Brain pericyte (primary cell): ENCODE measurements at regions not wholly inside any gene's neighbourhood (a gene's known extent, or its start where the extent isn't known, plus 50 kb on each side); places are given as distances from the start of the nearest gene placed in this dataset.
A peak's percentile ranks its signal among the peaks of the same experiment; 100 is the strongest.

Experiments
- DNase-seq: peaks from one replicate; pipeline ENCODE4 v3.0.0-alpha.2; 2012; ENCODE audit warnings: low read depth, low spot score

- DNase-seq = peak; percentile 67
These were observed 134.1 kb downstream of the NUDT12 start for GRCh38 chr5:103428411-103428871.

GRCh38 chr5:103427326-103427725 is 135.3 kb downstream of the NUDT12 start:
- no peak for DNase-seq

GRCh38 chr5:103425686-103426454 is 136.7 kb downstream of the NUDT12 start:
- DNase-seq = no peak

- no peak for DNase-seq
These were observed 138.0 kb downstream of the NUDT12 start for GRCh38 chr5:103424453-103425205.

DNA sequence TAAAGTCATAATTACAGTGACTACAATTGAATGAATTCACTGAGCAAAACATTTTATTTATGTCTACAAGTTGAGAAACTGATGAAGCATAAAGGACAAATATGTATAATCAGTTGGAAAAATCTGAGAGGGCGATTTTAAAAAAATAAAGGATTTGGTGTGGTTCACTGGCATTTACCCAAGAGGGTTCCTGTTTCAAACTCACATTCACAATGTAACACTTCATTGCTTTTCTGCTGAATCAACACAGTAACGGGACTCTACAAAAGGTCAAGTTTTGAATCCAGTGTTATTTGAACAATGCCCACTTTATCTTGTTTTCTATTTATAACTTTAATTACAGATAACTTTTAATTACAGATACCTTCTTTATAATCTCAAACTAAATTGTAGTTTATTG is 138.6 kb downstream of the NUDT12 start:
- no peak for DNase-seq

- DNase-seq = no peak
These were observed 139.8 kb downstream of the NUDT12 start for GRCh38 chr5:103422756-103423155.

DNA sequence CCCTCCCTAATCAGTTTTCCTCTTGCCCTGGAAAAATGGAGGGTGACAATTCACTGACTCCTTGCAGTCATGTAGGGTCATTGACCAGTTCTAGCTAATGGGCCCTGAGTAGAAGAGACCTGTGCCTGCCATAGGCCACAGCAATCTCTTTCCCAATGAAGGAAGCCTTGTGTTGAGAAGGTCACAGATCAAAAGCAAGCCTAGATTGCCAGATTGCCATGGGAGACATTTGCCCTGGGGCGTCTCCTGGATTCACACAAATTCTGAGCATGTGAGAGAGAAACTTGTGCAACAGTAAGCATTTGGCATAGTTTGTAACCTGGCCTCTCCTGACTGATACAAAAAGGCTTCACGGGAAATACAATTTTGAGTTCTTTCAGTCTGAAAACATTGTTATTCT is 148.0 kb downstream of the NUDT12 start:
- no peak for DNase-seq

GRCh38 chr5:103411711-103412110 is 150.9 kb downstream of the NUDT12 start:
- no peak for DNase-seq

DNA sequence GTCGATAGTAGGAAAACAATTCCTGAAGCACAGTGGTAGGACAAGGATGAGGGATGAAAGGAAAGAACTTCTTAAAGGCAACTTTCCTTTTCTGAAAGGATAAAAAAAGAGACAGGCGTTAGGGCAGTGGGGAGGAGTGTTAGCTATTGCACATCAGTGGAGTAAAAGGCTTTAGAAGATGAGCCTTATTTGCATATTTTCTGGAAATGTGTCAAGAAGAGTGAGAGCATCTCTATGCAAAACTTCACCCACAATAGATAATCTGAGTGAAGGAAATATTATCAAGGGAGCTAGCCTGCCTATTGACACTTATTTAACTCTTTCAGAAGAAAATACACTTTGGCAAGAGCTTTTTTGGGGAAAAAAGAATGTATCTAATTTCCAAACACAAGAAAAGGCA is 151.6 kb downstream of the MACIR start:
- DNase-seq = no peak

DNA sequence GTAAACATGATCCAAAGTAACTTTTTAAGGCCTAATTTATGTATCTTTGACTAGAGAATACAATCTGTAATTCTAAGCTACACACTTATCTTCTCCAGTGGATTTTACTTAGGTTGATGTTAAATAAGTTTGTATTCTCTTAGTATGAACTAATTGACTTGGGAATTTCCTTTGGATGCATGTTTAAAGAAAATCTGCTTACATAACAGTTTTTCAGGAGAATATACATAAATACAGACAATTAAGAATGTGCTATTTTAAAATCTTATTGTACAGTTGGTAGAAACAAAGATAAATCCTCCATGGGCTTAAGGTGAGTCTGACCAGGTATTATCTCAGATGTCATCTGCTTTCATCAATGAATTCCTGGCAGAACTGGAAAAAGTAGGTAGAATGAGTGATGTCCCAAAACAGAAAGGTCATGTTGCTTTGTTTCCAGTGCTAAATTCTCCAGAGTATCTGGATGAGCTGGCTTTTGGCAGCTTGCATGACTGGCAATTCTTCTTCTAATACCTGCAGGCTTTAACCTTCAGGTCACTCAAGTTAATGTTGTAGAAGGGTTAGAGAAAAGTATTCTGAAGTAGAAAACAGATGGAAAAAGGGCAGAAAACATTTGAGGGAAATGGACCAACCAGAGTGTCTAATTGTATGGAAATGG is 150.6 kb downstream of the MACIR start:
- DNase-seq = no peak

- no peak for DNase-seq
These were observed 149.8 kb downstream of the MACIR start for GRCh38 chr5:103408408-103408807.

DNA sequence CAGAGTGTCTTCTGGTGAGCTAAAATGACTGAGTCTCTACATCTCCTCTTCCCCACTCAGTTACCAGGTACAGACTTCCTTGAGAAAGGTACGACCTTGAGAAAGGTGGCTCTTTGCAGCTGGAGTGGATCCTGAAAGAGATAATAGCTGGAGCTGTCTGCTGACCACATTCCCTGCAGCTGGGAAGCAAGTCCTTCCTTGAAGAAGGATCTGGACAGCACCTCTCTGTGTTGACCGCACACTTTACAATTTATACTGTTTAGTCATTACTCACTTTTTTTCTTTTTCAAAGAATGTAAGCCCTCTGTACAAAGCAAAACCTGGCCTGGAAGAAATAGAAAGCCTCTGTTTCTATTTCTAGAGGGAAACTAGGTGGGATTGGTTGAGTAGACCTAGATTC is 148.8 kb downstream of the MACIR start:
- DNase-seq = no peak

- DNase-seq = no peak
These were observed 145.9 kb downstream of the MACIR start for GRCh38 chr5:103404483-103404882.

DNA sequence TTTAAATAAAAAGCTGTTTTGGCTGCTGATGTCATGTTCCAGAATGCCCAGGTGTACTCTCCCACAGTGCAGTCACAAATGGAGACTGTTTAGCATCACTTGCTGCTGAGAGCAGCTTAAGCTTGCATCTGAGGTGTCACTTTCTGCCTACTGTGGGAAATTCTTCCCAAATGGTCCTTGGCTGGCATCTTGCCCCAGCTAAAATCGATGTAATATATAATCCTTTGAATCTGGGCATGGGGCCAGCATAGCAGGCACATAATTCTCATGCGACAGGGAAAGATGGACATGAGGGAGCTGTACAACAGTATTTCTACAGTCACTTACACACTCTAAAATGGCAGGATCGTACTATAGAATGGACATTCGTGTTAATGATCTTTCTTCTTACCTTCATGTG is 144.3 kb downstream of the MACIR start:
- no peak for DNase-seq

- no peak for DNase-seq
These were observed 139.4 kb downstream of the MACIR start for GRCh38 chr5:103397739-103398581.

DNA sequence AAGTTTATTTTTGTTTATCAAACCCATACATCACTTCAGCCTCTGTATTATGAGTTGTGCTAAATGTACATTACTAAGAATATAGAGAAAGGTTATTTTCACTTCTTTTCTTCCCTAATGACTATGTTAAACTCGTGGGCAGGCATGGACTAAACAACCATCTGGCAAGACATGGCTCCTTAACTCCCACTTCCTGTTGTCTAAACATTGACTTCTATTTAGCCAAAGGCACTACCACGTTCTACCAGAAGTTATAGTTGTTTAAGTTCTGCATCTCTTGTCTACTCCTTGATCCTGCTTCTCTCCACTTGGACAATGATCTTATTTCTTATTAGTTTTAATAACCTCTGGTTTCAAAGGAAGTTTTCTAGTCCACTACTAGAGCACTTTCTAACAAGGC is 136.1 kb downstream of the MACIR start:
- DNase-seq = no peak

- DNase-seq = no peak
These were observed 134.7 kb downstream of the MACIR start for GRCh38 chr5:103393101-103393754.

GRCh38 chr5:103391659-103392058 is 133.1 kb downstream of the MACIR start:
- DNase-seq = no peak

- no peak for DNase-seq
These were observed 131.3 kb downstream of the MACIR start for GRCh38 chr5:103389846-103390245.

DNA sequence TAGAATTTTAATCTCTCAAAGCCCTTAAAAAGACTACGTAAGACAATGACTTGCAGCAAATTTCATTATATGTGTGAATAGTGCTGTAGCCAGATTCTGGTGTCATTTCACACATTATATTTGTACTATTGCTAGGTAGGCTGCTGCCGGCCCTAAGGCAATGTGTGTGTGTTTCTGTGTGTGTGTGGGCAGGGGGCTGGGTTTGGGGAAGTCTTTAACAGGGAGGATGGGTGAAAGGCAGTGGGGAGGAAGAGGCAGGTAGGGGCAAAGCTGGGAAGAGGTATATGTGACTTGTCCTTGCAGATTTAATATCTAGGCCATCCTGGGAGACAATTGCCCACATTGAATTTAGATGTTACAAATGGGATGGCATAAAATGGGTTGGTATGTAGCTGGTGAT is 130.8 kb downstream of the MACIR start:
- DNase-seq = no peak

DNA sequence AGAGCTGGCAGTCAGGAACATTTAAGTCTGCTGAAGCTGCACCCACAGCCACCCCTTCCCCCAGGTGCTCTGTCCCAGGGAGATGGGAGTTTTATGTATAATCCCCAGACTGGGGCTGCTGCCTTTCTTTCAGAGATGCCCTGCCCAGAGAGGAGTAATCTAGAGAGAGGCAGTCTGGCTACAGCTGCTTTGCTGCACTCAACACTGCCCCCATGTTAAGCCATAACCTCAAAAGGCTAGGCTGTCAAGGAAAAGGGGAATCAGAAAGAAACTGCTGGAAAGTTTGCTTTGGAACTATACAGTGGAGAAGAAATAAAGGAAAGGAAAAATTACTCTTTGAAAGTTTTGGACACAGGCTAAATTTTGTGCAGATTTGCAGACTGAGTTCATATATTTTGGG is 127.2 kb downstream of the MACIR start:
- no peak for DNase-seq
